BJ (cell line): ENCODE measurements at regions not wholly inside any gene's neighbourhood (a gene's known extent, or its start where the extent isn't known, plus 50 kb on each side); places are given as distances from the start of the nearest gene placed in this dataset.

Experiments used
- CTCF ChIA-PET: fragments of 350-600 bp; formaldehyde crosslinking; extraction: SDS; loops from one replicate; lab custom pipeline; 2021; ENCODE audit warnings: antibody characterized with exemption, inconsistent platforms; lab: Yijun Ruan, JAX
- POLR2A ChIA-PET: fragments of 300-600 bp; sonication (Branson Sonifier 250); formaldehyde crosslinking; extraction: SDS; loops from one replicate; lab custom pipeline; 2021; ENCODE audit warnings: antibody characterized with exemption; lab: Charles Lee
- DNase-seq: peaks from one replicate; pipeline ENCODE4 v3.0.0-alpha.2; 2011; ENCODE audit warnings: low read depth
- H3K27me3 ChIP-seq: 2 replicates; pipeline ENCODE4 v1.6.0; 2011; ENCODE audit warnings: low read length; ENCODE audit not compliant: control insufficient read depth, insufficient read depth
- H3K36me3 ChIP-seq: 2 replicates; pipeline ENCODE4 v1.5.1; 2011; ENCODE audit warnings: low read length; ENCODE audit not compliant: control insufficient read depth, insufficient read depth
- H3K4me3 ChIP-seq: 2 replicates; pipeline ENCODE4 v1.5.1; 2011; ENCODE audit warnings: low read depth, mild to moderate bottlenecking, control low read depth, low read length
- TF ChIP-seq, protein P1 (sequence below): IDR thresholded peaks from 2 replicates; pipeline ENCODE4 v1.5.1; 2011; ENCODE audit warnings: low read depth, mild to moderate bottlenecking, control low read depth, inconsistent platforms, low read length, moderate library complexity; ENCODE audit not compliant: insufficient read depth

DNA sequence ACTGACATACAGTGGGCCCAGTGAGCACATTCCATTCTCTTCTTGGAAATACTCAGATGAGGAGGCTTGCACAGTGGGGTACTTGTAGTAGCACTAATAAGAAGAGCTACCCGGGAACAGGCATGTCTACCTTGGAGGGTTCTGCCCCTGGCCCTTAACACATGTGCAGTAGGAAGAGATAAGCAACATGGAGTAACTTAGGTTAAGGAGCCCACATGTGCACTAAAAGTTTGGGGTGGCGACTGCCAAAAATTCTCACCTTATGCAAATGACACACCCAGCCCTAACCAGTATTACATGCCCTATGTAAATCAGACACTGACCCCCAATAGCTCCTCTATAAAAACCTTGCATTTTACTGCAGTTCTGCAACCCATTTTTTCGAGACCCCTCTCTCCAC, 1313.3 kb downstream of the KCNT2 start:
- ChIA-PET POLR2A (no interaction called here), CTCF (interaction anchor here (0.6 kb wide), 1 partner anchor 508 kb away, joined by 3 read pairs; no protein-coding TSS in a partner anchor)
- no peak overlapping the region for H3K4me3 ChIP-seq
- no peaks in the 10 kb centered on the region for H3K27me3 ChIP-seq
- DNase-seq = no peak
- TF ChIP-seq, protein P1, sequence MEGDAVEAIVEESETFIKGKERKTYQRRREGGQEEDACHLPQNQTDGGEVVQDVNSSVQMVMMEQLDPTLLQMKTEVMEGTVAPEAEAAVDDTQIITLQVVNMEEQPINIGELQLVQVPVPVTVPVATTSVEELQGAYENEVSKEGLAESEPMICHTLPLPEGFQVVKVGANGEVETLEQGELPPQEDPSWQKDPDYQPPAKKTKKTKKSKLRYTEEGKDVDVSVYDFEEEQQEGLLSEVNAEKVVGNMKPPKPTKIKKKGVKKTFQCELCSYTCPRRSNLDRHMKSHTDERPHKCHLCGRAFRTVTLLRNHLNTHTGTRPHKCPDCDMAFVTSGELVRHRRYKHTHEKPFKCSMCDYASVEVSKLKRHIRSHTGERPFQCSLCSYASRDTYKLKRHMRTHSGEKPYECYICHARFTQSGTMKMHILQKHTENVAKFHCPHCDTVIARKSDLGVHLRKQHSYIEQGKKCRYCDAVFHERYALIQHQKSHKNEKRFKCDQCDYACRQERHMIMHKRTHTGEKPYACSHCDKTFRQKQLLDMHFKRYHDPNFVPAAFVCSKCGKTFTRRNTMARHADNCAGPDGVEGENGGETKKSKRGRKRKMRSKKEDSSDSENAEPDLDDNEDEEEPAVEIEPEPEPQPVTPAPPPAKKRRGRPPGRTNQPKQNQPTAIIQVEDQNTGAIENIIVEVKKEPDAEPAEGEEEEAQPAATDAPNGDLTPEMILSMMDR = no peak
- no peaks in the 10 kb centered on the region for H3K36me3 ChIP-seq

DNA sequence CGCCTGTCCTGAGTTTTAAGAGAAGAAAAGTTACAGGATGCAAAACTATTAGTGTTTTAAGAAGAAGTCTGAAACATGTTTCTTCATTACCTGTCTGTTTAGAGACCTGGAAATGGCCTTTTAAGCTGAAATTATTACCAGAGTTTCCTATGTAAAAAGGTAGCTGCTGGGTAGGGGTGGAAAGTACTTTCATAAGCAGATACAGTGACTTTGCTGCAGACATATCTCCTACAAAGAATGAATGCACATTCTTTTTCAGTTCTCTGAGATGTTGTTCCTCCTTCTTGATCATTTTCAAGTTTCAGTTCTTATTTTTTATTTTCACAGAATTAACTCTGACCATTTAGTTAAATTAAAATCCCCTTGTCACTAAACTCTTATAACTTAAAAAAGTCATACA, 1329.6 kb downstream of the KCNT2 start:
- Histone ChIP-seq H3K27me3 (no peaks in the 10 kb centered on the region), H3K36me3 (no peaks in the 10 kb centered on the region), H3K4me3 (no peak overlapping the region)
- TF ChIP-seq, protein P1 = no peak
- CTCF ChIA-PET = no interaction called here
- POLR2A ChIA-PET = no interaction called here
- no peak for DNase-seq

DNA sequence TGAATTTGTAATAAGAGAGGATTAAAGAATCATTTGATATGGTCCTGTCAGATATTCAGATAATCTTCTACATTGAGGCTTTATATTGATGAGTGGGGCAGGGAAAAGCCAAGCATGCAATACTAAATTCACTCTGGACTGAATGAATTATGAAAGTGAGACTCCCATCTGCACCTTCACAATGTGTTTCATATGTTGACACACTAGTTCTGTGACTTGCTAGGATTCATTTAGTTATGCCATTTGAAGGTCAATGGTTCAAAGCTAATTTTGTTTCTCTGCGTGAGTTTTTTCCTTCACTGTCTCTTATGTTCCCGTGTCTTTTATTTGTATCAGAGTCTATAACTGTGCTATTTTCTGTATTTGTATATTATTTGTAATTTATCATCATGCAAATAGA, 1332.5 kb downstream of the KCNT2 start:
- H3K4me3 ChIP-seq = no peak overlapping the region
- ChIA-PET CTCF (no interaction called here), POLR2A (no interaction called here)
- no peaks in the 10 kb centered on the region for H3K27me3 ChIP-seq
- TF ChIP-seq, protein P1 = no peak
- no peaks in the 10 kb centered on the region for H3K36me3 ChIP-seq
- DNase-seq = no peak

DNA sequence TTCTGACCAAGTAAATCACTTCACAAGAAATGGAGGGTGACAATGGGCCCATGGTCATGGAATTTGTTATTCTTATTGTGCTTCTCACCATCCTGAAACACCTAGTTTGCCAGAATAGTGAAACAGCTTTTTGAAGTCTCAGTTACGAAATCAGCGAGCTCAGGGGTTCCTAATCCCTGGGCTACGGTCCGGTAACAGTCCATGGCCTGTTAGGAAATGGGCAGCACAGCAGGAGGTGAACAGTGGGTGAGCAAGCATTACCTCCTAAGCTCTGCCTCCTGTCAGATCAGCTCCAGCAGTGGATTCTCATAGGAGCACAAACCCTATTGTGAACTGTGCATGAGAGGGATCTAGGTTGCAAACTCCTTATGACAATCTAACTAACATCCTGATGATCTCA, 1356.3 kb downstream of the KCNT2 start:
- ChIA-PET POLR2A (no interaction called here), CTCF (interaction anchor here (0.6 kb wide), 1 partner anchor 463 kb away, joined by 4 read pairs; no protein-coding TSS in a partner anchor)
- no peaks in the 10 kb centered on the region for H3K36me3 ChIP-seq
- DNase-seq = no peak
- H3K27me3 ChIP-seq = no peaks in the 10 kb centered on the region
- no peak overlapping the region for H3K4me3 ChIP-seq
- TF ChIP-seq, protein P1 = no peak

DNA sequence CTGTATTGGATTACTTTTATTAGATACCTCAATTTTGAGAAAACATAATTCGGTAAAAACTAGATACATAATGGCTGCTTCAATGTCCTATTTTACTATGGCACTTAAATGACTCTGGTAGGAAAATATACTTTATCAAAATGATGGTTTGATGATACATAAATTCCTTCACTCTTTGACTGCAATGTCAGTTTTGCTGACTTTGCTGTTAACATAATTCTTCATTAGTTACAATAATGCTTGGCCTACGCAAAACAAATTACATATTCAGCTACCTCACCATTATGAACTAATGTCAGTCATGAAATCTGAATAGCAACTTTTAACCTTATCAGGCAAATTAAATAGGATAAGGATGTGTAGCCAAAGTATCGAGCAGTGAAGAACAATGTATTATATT, 1364.7 kb downstream of the KCNT2 start:
- no peak for DNase-seq
- no peaks in the 10 kb centered on the region for H3K36me3 ChIP-seq
- H3K27me3 ChIP-seq = no peaks in the 10 kb centered on the region
- TF ChIP-seq, protein P1 = no peak
- ChIA-PET CTCF (no interaction called here), POLR2A (no interaction called here)
- H3K4me3 ChIP-seq = no peak overlapping the region
